ENCODE measurements at regions not wholly inside any gene's neighbourhood (a gene's known extent, or its start where the extent isn't known, plus 50 kb on each side); places are given as distances from the start of the nearest gene placed in this dataset.

DNA sequence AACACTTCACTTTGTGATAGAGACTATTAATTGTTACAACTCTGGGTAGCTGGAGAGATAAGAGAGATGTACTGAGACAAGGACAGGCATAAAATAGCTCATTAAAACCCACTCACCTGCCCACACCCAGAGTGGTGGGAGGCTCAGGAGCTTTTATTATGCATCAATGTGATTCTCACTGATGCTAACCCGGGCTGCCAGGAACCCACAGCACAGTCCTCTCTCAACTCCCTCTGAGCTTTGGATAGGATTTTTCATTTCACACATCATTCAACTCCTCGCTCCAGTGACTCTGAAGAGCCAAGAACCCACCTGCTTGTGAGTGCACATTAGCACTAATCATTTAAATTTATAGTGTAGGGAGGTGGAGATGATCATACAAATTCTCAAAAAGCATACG lies 827.9 kb downstream of the FLRT2 start:
- TF ChIP-seq EZH2phosphoT487 (IDR thresholded peaks at IDR 0.05): no peak
- TF ChIP-seq, protein P1, sequence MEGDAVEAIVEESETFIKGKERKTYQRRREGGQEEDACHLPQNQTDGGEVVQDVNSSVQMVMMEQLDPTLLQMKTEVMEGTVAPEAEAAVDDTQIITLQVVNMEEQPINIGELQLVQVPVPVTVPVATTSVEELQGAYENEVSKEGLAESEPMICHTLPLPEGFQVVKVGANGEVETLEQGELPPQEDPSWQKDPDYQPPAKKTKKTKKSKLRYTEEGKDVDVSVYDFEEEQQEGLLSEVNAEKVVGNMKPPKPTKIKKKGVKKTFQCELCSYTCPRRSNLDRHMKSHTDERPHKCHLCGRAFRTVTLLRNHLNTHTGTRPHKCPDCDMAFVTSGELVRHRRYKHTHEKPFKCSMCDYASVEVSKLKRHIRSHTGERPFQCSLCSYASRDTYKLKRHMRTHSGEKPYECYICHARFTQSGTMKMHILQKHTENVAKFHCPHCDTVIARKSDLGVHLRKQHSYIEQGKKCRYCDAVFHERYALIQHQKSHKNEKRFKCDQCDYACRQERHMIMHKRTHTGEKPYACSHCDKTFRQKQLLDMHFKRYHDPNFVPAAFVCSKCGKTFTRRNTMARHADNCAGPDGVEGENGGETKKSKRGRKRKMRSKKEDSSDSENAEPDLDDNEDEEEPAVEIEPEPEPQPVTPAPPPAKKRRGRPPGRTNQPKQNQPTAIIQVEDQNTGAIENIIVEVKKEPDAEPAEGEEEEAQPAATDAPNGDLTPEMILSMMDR (IDR thresholded peaks at IDR 0.05): no peak

Data from neural progenitor cell (in vitro differentiated cells).